ENCODE measurements at regions not wholly inside any gene's neighbourhood (a gene's known extent, or its start where the extent isn't known, plus 50 kb on each side); places are given as distances from the start of the nearest gene placed in this dataset.

DNA sequence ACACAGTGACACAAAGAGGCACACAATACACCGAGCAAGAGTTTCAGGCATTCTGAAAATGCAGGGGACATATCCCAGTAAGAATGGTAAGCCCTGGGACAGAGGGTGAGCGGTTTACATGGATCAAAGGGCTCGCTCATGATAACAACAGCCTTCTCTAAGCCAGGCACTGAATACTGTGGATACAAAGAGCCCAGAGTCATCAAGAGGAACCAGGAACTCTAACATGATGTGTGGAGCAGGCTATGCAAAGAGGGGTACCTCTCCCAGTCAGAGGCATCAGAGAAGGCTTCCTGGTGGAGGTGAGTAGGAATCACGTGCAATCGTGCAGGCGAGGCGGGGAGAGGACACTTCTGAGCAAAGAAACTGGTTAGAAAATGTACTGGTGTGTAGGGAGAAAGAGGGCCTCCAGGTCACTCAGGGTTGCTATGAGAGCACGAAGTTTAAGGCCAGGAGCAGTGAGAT lies 76.9 kb upstream of the EEA1 start:
- H3K9me3 ChIP-seq (ENCODE audit: insufficient read depth, low read depth, low read length), result no peaks in the 10 kb centered on the region
- no peaks in the 10 kb centered on the region for H3K79me2 ChIP-seq (ENCODE audit: insufficient read depth, low read length)
- H3K36me3 ChIP-seq (ENCODE audit: insufficient read depth, low read length), result no peaks in the 10 kb centered on the region
- no peak overlapping the region for H2AFZ ChIP-seq (ENCODE audit: low read length)
- H4K20me1 ChIP-seq (ENCODE audit: insufficient read depth, low read length, poor library complexity, severe bottlenecking), result no peaks in the 10 kb centered on the region
- no peak for TF ChIP-seq EZH2phosphoT487 (IDR thresholded peaks at IDR 0.05; ENCODE audit: borderline replicate concordance)
- TF ChIP-seq CTCF (conservative IDR thresholded peaks at IDR 0.05; ENCODE audit: low read length), result no peak
- no peaks in the 10 kb centered on the region for H3K9me2 ChIP-seq (replicated peaks; ENCODE audit: low read depth, low read length)
- no peaks in the 10 kb centered on the region for H3K4me1 ChIP-seq (ENCODE audit: insufficient read depth, low read length, poor library complexity, severe bottlenecking)
- H3K27me3 ChIP-seq (ENCODE audit: insufficient read depth, low read length, poor library complexity, severe bottlenecking), result no peaks in the 10 kb centered on the region
- no peaks in the 10 kb centered on the region for H3F3A ChIP-seq (ENCODE audit: low read depth)
- no peak overlapping the region for H3K4me3 ChIP-seq (ENCODE audit: low read length, poor library complexity, severe bottlenecking)
- no peak overlapping the region for H3K9ac ChIP-seq (ENCODE audit: low read depth, low read length, poor library complexity, severe bottlenecking)
- H3K4me2 ChIP-seq (ENCODE audit: low read depth, low read length, poor library complexity, severe bottlenecking), result no peak overlapping the region

DNA sequence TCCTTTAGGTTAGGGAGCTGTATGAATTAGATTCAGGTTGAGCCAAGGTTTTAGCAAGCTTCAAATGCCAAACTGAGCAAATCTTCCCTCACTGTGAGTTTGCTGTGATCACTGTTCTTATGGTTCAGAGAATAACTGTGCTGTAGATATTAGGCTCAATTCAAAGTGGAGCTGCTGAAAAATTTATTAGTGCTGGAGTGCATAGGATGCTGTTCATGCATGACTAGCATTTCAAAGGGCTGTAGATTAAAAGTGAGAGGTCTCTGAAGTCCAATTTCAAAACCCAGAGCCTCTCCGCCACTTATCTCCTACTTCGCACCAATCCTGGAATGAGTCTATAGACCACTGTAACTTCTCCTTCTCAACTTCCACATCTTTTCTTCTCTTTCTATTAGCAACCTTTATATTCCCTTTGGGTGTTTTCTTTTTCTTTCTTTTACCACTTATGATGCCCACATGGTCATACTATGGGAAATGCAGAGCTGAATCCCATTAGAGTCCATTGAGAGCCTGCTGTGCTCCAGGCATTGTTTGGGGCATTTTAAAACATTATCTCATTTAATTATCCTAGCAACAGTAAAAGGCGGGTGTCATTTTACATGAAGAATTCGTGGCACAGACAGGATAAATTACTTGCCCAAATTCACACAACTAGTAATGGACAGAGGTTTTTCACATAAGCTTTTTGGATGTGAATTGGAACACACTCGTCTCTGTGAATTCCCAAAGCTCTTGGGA lies 77.5 kb upstream of the EEA1 start:
- Histone ChIP-seq H3K9me2 (replicated peaks; ENCODE audit: low read depth, low read length) (no peaks in the 10 kb centered on the region), H4K20me1 (ENCODE audit: insufficient read depth, low read length, poor library complexity, severe bottlenecking) (no peaks in the 10 kb centered on the region), H3K9me3 (ENCODE audit: insufficient read depth, low read depth, low read length) (no peaks in the 10 kb centered on the region), H3K4me3 (ENCODE audit: low read length, poor library complexity, severe bottlenecking) (no peak overlapping the region), H3K79me2 (ENCODE audit: insufficient read depth, low read length) (no peaks in the 10 kb centered on the region), H2AFZ (ENCODE audit: low read length) (no peak overlapping the region), H3F3A (ENCODE audit: low read depth) (no peaks in the 10 kb centered on the region), H3K27me3 (ENCODE audit: insufficient read depth, low read length, poor library complexity, severe bottlenecking) (no peaks in the 10 kb centered on the region), H3K4me1 (ENCODE audit: insufficient read depth, low read length, poor library complexity, severe bottlenecking) (no peaks in the 10 kb centered on the region), H3K4me2 (ENCODE audit: low read depth, low read length, poor library complexity, severe bottlenecking) (no peak overlapping the region), H3K9ac (ENCODE audit: low read depth, low read length, poor library complexity, severe bottlenecking) (no peak overlapping the region), H3K36me3 (ENCODE audit: insufficient read depth, low read length) (no peaks in the 10 kb centered on the region)
- TF ChIP-seq EZH2phosphoT487 (IDR thresholded peaks at IDR 0.05; ENCODE audit: borderline replicate concordance) (no peak), CTCF (conservative IDR thresholded peaks at IDR 0.05; ENCODE audit: low read length) (no peak)

- H3K27me3 ChIP-seq (ENCODE audit: insufficient read depth, low read length, poor library complexity, severe bottlenecking), result no peaks in the 10 kb centered on the region
- H3K4me2 ChIP-seq (ENCODE audit: low read depth, low read length, poor library complexity, severe bottlenecking), result no peak overlapping the region
- no peaks in the 10 kb centered on the region for H4K20me1 ChIP-seq (ENCODE audit: insufficient read depth, low read length, poor library complexity, severe bottlenecking)
- H2AFZ ChIP-seq (ENCODE audit: low read length), result no peak overlapping the region
- no peak for TF ChIP-seq EZH2phosphoT487 (IDR thresholded peaks at IDR 0.05; ENCODE audit: borderline replicate concordance)
- no peak for TF ChIP-seq CTCF (conservative IDR thresholded peaks at IDR 0.05; ENCODE audit: low read length)
- no peak overlapping the region for H3K9ac ChIP-seq (ENCODE audit: low read depth, low read length, poor library complexity, severe bottlenecking)
- no peaks in the 10 kb centered on the region for H3K9me3 ChIP-seq (ENCODE audit: insufficient read depth, low read depth, low read length)
- no peaks in the 10 kb centered on the region for H3F3A ChIP-seq (ENCODE audit: low read depth)
- no peak overlapping the region for H3K4me3 ChIP-seq (ENCODE audit: low read length, poor library complexity, severe bottlenecking)
- no peaks in the 10 kb centered on the region for H3K79me2 ChIP-seq (ENCODE audit: insufficient read depth, low read length)
- no peaks in the 10 kb centered on the region for H3K36me3 ChIP-seq (ENCODE audit: insufficient read depth, low read length)
- no peaks in the 10 kb centered on the region for H3K9me2 ChIP-seq (replicated peaks; ENCODE audit: low read depth, low read length)
- H3K4me1 ChIP-seq (ENCODE audit: insufficient read depth, low read length, poor library complexity, severe bottlenecking), result no peaks in the 10 kb centered on the region
Observed at GRCh38 chr12:93007544-93007943, 78.4 kb upstream of the EEA1 start.
